Neural crest cell (in vitro differentiated cells): ENCODE measurements at regions not wholly inside any gene's neighbourhood (a gene's known extent, or its start where the extent isn't known, plus 50 kb on each side); places are given as distances from the start of the nearest gene placed in this dataset.

Experiments
- DNase-seq: peaks from one replicate; pipeline ENCODE4 v3.0.0; 2021; ENCODE audit warnings: low read depth, mixed read lengths, low spot score
- H3K27ac Mint-ChIP-seq: one replicate; pipeline ENCODE4 v1.8.0; 2021; ENCODE audit warnings: mild to moderate bottlenecking, mixed read lengths; ENCODE audit not compliant: unreplicated experiment
- H3K27me3 Mint-ChIP-seq: 2 replicates; pipeline ENCODE4 v1.8.0; 2021; ENCODE audit warnings: low read depth, mild to moderate bottlenecking, mixed read lengths
- H3K36me3 Mint-ChIP-seq: 2 replicates; pipeline ENCODE4 v1.8.0; 2021; ENCODE audit warnings: low read depth, mild to moderate bottlenecking, mixed read lengths
- H3K4me1 Mint-ChIP-seq: 2 replicates; pipeline ENCODE4 v1.8.0; 2021; ENCODE audit warnings: mixed read lengths
- H3K4me3 Mint-ChIP-seq: one replicate; pipeline ENCODE4 v1.8.0; 2021; ENCODE audit warnings: mild to moderate bottlenecking, mixed read lengths
- H3K9me3 Mint-ChIP-seq: 2 replicates; pipeline ENCODE4 v1.8.0; 2021; ENCODE audit warnings: mixed read lengths
- CTCF ChIP-seq: fragments of 200-600 bp; sonication (generic); conservative IDR thresholded peaks from 2 replicates; pipeline ENCODE4 v1.5.0; 2021; ENCODE audit warnings: antibody characterized with exemption, mild to moderate bottlenecking

GRCh38 chr16:82240111-82240510 is 70.1 kb upstream of the MPHOSPH6 start:
- no peak overlapping the region for H3K27ac Mint-ChIP-seq
- no peaks in the 10 kb centered on the region for H3K36me3 Mint-ChIP-seq
- TF ChIP-seq CTCF, result no peak
- H3K4me1 Mint-ChIP-seq, result no peaks in the 10 kb centered on the region
- H3K4me3 Mint-ChIP-seq, result no peak overlapping the region
- H3K27me3 Mint-ChIP-seq, result peaks cover 6% of the 10 kb centered on the region
- no peak for DNase-seq
- peaks cover 10% of the 10 kb centered on the region for H3K9me3 Mint-ChIP-seq

- no peak for DNase-seq
- no peaks in the 10 kb centered on the region for H3K4me1 Mint-ChIP-seq
- no peaks in the 10 kb centered on the region for H3K9me3 Mint-ChIP-seq
- no peak for TF ChIP-seq CTCF
- no peak overlapping the region for H3K27ac Mint-ChIP-seq
- H3K27me3 Mint-ChIP-seq, result peaks cover 4% of the 10 kb centered on the region
- H3K4me3 Mint-ChIP-seq, result no peak overlapping the region
- H3K36me3 Mint-ChIP-seq, result no peaks in the 10 kb centered on the region
Observed at GRCh38 chr16:82236875-82237274, 66.9 kb upstream of the MPHOSPH6 start.

- no peak for TF ChIP-seq CTCF
Observed at GRCh38 chr16:82236415-82236814, 66.4 kb upstream of the MPHOSPH6 start.

GRCh38 chr16:82232806-82233205 is 62.8 kb upstream of the MPHOSPH6 start:
- DNase-seq, result no peak
- Mint-ChIP-seq H3K4me3 (no peak overlapping the region), H3K36me3 (no peaks in the 10 kb centered on the region), H3K27me3 (no peaks in the 10 kb centered on the region), H3K27ac (no peak overlapping the region), H3K9me3 (no peaks in the 10 kb centered on the region), H3K4me1 (no peaks in the 10 kb centered on the region)
- TF ChIP-seq CTCF, result no peak

More at GRCh38 chr16:82236415-82236814, 66.4 kb upstream of the MPHOSPH6 start:
- DNase-seq, result no peak
- Mint-ChIP-seq H3K27me3 (peaks cover 4% of the 10 kb centered on the region), H3K27ac (no peak overlapping the region), H3K36me3 (no peaks in the 10 kb centered on the region), H3K4me3 (no peak overlapping the region), H3K4me1 (no peaks in the 10 kb centered on the region), H3K9me3 (no peaks in the 10 kb centered on the region)

GRCh38 chr16:82231008-82231787 is 61.2 kb upstream of the MPHOSPH6 start:
- H3K9me3 Mint-ChIP-seq, result no peaks in the 10 kb centered on the region
- no peak for DNase-seq
- H3K36me3 Mint-ChIP-seq, result no peaks in the 10 kb centered on the region
- no peak for TF ChIP-seq CTCF
- no peak overlapping the region for H3K4me3 Mint-ChIP-seq
- no peaks in the 10 kb centered on the region for H3K4me1 Mint-ChIP-seq
- H3K27ac Mint-ChIP-seq, result no peak overlapping the region
- peaks cover 12% of the 10 kb centered on the region for H3K27me3 Mint-ChIP-seq
